T-helper 17 cell (primary cell): ENCODE measurements at regions not wholly inside any gene's neighbourhood (a gene's known extent, or its start where the extent isn't known, plus 50 kb on each side); places are given as distances from the start of the nearest gene placed in this dataset.
"Not testable (repeated sequence)": the region's sequence is repeated elsewhere in the genome, so short reads cannot be mapped to it uniquely, and the experiment has no call there.

ENCODE experiments used
- ATAC-seq: fragments of 150-1000 bp; cut with Tn5 transposase; 2 replicates; pipeline ENCODE4 v1.10.0; 2021; ENCODE audit warnings: mild to moderate bottlenecking, moderate library complexity
- DNase-seq, 3 donors: peaks; one replicate each; pipeline versions ENCODE4 v3.0.0 to v3.0.0-alpha.2; 2020 to 2021
- H3K9me3 ChIP-seq: one replicate; pipeline ENCODE4 v1.7.0; 2013; ENCODE audit warnings: low read length, mild to moderate bottlenecking; ENCODE audit not compliant: control insufficient read depth, poor library complexity, severe bottlenecking
- H3K27ac Mint-ChIP-seq: one replicate; pipeline ENCODE4 v1.8.0; 2022; ENCODE audit warnings: mild to moderate bottlenecking, moderate library complexity, mixed read lengths
- H3K27me3 Mint-ChIP-seq: one replicate; pipeline ENCODE4 v1.8.0; 2022; ENCODE audit warnings: mixed read lengths
- H3K36me3 Mint-ChIP-seq: one replicate; pipeline ENCODE4 v1.8.0; 2022; ENCODE audit warnings: low read depth, mixed read lengths
- H3K4me1 Mint-ChIP-seq: one replicate; pipeline ENCODE4 v1.8.0; 2022; ENCODE audit warnings: mild to moderate bottlenecking, mixed read lengths
- H3K4me3 Mint-ChIP-seq: one replicate; pipeline ENCODE4 v1.8.0; 2022; ENCODE audit warnings: mild to moderate bottlenecking, moderate library complexity, mixed read lengths

DNA sequence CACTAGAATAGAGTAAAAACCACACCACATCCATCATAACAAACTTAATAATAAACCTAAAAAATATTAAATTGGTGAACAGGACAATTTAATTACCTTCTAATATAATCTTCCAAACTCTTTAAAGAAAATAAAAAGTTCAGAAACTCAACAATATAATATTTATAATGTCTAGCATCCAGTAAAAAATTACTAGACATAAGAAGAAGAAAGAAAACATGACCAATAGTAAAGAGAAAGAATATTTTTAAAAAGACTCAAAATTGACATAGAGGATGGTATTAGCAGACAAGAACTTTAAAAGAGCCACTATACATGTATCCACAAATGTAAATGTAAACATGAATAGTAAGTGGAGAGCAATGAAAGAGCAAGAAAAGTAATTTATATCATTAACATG is 388.4 kb downstream of the TFEC start:
- no peaks in the 10 kb centered on the region for H3K4me1 Mint-ChIP-seq
- no peaks in the 10 kb centered on the region for H3K36me3 Mint-ChIP-seq
- DNase-seq (no peak), ATAC-seq (no peak)
- H3K9me3 ChIP-seq = no peaks in the 10 kb centered on the region
- no peaks in the 10 kb centered on the region for H3K27me3 Mint-ChIP-seq
- H3K4me3 Mint-ChIP-seq = no peak overlapping the region
- H3K27ac Mint-ChIP-seq = no peak overlapping the region

DNA sequence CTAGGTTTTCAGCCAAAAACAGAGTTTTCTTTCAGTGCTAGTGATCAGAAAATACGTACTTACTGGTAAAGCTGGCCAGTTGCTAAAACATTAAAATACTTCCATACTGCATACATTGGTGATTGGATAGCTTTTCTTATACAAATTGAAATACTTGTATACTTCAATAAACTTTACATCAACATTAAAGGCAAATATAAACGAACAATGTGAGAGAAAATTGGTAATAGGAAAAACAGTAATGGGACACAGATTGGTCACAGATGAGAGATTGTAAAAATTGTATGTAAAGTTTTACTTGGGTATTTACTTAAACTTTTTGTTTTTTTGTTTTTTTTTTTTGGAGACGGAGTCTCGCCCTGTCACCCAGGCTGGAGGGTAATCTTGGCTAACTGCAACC is 391.7 kb downstream of the TFEC start:
- H3K27me3 Mint-ChIP-seq = no peaks in the 10 kb centered on the region
- no peak overlapping the region for H3K27ac Mint-ChIP-seq
- H3K4me1 Mint-ChIP-seq = no peaks in the 10 kb centered on the region
- H3K9me3 ChIP-seq = no peaks in the 10 kb centered on the region
- ATAC-seq (no peak), DNase-seq (no peak)
- H3K36me3 Mint-ChIP-seq = no peaks in the 10 kb centered on the region
- H3K4me3 Mint-ChIP-seq = no peak overlapping the region

DNA sequence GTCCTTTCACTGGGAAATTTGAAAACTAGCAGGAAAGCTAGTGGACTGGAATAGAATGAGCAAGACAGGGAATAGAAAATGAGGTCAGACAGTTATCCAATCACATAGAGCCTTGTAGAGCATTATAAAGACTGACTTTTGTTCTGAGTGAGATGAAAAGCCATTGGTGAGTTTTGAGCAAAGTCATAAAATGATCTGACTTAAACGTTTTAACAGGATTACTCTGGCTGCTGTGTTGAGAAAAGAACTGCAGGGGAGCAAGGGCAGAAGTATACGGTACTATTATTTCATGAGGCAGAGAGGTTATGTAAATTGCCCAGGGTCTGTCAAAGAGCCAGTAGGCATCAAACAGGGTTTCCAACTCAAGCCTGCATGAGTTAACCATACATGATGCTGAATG is 393.4 kb downstream of the TFEC start:
- ATAC-seq (no peak), DNase-seq (no peak)
- H3K27me3 Mint-ChIP-seq = no peaks in the 10 kb centered on the region
- H3K27ac Mint-ChIP-seq = no peak overlapping the region
- H3K4me3 Mint-ChIP-seq = no peak overlapping the region
- H3K4me1 Mint-ChIP-seq = no peaks in the 10 kb centered on the region
- H3K36me3 Mint-ChIP-seq = no peaks in the 10 kb centered on the region
- H3K9me3 ChIP-seq = no peaks in the 10 kb centered on the region

DNA sequence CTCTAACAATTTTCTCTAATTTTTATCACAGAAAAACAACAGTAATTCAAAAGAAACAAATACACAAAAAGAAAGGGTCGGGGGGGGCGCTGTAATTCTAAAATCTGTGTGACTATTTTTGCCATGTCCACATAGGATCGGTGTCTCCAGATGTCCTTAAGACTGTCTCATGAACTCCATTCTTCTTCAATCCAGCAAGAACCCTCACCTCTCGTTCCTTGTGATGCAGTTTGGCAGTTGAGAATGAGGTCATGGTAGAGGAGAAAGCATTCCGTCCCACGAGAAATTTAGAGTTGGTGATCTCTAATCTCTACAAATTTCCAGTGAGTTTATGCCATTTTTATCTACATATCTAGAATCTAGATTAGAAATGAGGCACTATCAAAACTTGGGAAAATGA is 394.7 kb downstream of the TFEC start:
- ATAC-seq = no peak
- H3K9me3 ChIP-seq = no peaks in the 10 kb centered on the region
- no peaks in the 10 kb centered on the region for H3K27me3 Mint-ChIP-seq
- H3K4me1 Mint-ChIP-seq = no peaks in the 10 kb centered on the region
- no peak for DNase-seq
- H3K36me3 Mint-ChIP-seq = no peaks in the 10 kb centered on the region
- H3K27ac Mint-ChIP-seq = no peak overlapping the region
- H3K4me3 Mint-ChIP-seq = no peak overlapping the region

DNA sequence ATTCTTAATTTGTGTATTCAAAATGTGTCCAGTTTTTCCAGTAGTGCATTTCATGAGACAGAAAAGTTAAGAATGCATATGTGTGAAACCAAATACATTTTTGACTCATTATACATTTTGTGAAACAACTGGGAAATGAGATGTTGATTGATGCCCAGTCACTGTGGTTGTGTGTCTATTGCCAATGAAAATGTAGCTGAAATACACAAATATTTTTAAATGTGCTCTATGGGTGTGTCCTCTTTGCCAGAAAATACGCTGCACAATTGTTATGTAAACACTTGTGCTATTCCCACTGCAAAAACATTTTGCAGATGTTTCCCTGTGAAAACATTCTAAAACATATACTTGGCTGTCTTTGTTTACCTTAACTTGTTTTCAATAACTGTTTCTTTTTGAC is 395.2 kb downstream of the TFEC start:
- H3K27ac Mint-ChIP-seq = no peak overlapping the region
- no peak for ATAC-seq
- H3K4me3 Mint-ChIP-seq = no peak overlapping the region
- H3K9me3 ChIP-seq = no peaks in the 10 kb centered on the region
- no peaks in the 10 kb centered on the region for H3K36me3 Mint-ChIP-seq
- DNase-seq = no peak
- no peaks in the 10 kb centered on the region for H3K4me1 Mint-ChIP-seq
- no peaks in the 10 kb centered on the region for H3K27me3 Mint-ChIP-seq

DNA sequence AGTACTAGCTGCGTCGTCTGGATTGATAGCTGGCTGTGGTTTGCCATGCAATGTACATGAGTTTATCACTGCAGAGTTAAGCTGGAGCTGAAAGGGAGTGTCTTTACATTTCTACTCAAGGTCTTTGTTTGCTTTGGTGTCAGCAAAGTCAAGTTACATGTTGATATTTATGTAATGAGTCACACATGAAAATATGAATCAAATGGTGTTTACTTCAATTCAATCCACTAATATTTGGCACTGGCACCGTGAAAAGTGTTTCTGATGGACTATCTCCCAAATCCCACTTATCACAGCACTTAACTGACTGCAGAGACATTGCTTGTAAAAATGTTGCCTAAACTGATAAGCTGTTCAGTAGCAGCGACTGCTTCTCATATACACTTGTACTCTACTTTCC is 395.9 kb downstream of the TFEC start:
- DNase-seq (no peak), ATAC-seq (no peak)
- Mint-ChIP-seq H3K36me3 (no peaks in the 10 kb centered on the region), H3K4me1 (no peaks in the 10 kb centered on the region), H3K4me3 (no peak overlapping the region), H3K27ac (no peak overlapping the region), H3K27me3 (no peaks in the 10 kb centered on the region)
- no peaks in the 10 kb centered on the region for H3K9me3 ChIP-seq

DNA sequence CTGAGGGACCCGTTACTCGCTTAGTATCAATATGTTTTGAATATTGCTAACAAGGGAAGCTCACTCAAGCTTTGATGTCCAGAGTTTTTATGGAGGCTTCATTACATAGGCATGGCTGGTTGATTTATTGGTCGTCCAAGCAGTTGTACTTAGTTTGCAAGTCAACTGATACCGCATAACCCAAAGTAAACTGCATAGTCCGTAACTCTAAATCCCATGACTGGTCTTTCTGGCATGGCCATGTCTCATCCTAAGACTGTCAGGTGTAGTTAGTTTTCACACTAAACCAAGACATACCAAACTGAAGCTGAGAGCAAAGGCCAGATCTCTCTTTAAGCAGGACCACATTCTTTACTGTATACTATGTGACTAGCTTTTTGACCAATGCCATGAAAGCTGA is 397.9 kb downstream of the TFEC start:
- H3K9me3 ChIP-seq = no peaks in the 10 kb centered on the region
- H3K27me3 Mint-ChIP-seq = no peaks in the 10 kb centered on the region
- DNase-seq = no peak
- no peak overlapping the region for H3K27ac Mint-ChIP-seq
- ATAC-seq = no peak
- no peaks in the 10 kb centered on the region for H3K36me3 Mint-ChIP-seq
- H3K4me3 Mint-ChIP-seq = no peak overlapping the region
- H3K4me1 Mint-ChIP-seq = no peaks in the 10 kb centered on the region

DNA sequence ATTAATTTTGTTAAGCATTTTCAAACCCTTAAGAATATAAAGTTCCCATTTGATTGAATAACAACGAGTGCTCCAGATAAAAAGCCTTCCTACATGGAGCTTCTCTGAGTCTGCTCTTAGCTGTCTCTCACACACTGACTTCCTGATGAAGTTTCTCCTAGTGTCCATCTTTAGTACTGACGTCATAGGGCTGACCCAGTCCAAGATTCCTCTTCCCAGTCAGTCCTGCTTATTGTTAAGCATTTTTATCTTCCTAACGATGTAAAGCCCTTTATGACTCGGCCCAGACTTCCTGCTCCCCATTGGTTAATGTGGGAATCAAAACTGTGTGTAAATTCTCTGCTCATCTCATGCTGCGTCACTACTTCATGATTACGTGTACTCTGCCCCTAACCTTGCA is 398.8 kb downstream of the TFEC start:
- H3K4me1 Mint-ChIP-seq = no peaks in the 10 kb centered on the region
- no peak overlapping the region for H3K4me3 Mint-ChIP-seq
- no peaks in the 10 kb centered on the region for H3K9me3 ChIP-seq
- no peak for ATAC-seq
- H3K27ac Mint-ChIP-seq = no peak overlapping the region
- no peaks in the 10 kb centered on the region for H3K27me3 Mint-ChIP-seq
- no peaks in the 10 kb centered on the region for H3K36me3 Mint-ChIP-seq
- DNase-seq = no peak

DNA sequence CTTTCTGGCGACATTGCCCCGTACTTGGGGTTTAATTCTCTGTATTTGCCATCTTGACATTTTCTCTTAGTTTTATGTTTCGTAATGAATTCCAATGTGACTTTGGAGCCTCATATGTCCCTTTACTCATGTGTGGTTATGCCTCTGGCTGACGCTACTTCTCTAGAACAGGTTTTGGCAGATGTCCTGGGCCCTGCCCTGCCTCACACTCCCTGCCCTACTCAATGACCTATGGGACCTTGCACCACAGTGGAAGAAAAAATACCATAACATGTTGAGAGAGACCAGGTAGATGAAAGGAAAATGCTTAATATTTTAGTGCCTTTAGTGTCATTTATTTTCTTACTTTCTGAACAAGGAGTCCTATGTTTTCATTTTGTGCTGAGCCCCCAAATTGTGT is 400.5 kb downstream of the TFEC start:
- Mint-ChIP-seq H3K36me3 (no peaks in the 10 kb centered on the region), H3K27me3 (no peaks in the 10 kb centered on the region), H3K4me3 (no peak overlapping the region), H3K27ac (no peak overlapping the region), H3K4me1 (no peaks in the 10 kb centered on the region)
- ATAC-seq (no peak), DNase-seq (no peak)
- H3K9me3 ChIP-seq = no peaks in the 10 kb centered on the region

DNA sequence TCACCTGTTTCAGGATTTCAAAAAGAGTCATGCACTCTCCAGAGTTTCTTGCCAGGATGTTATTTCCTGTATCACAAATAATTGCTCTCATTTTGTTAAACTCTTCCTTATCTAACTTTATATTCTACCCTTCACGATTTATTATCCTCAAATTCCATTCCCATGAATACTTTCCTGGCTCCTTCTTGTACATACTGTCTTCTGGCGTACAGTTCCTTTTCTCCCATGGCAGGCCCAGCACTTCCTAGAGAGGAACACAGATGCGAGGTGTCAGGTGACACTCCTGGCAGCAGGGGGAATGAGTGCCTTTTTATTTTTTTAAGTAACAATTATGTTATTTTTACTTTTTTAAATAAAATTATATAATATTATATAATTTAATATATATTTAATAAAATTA is 411.9 kb downstream of the TFEC start:
- no peak for DNase-seq
- Mint-ChIP-seq H3K4me3 (no peak overlapping the region), H3K4me1 (no peaks in the 10 kb centered on the region), H3K36me3 (no peaks in the 10 kb centered on the region), H3K27me3 (no peaks in the 10 kb centered on the region), H3K27ac (no peak overlapping the region)
- H3K9me3 ChIP-seq = no peaks in the 10 kb centered on the region
- ATAC-seq = no peak

DNA sequence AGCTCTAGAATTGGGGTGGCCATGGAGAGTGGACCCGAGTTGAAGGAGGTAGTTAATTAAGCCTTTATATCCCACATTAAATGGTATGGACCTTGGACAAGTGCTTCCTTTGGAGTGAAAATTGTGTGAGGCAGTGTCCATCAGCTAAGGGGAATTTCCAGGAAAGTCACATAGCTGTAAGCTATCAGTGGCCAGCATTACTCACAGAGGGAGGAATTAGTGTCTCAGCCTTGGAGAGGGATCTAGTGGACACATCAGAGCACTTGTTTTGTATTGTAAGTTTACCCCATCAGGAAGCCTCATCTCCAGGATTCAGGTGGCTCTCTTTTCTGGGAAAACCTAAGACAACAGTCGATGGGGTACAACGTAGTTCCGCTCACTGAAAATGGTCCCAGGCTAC is 416.7 kb downstream of the TFEC start:
- Mint-ChIP-seq H3K4me1 (no peaks in the 10 kb centered on the region), H3K4me3 (no peak overlapping the region), H3K27me3 (peaks cover 10% of the 10 kb centered on the region), H3K27ac (no peak overlapping the region), H3K36me3 (no peaks in the 10 kb centered on the region)
- no peaks in the 10 kb centered on the region for H3K9me3 ChIP-seq
- no peak for DNase-seq
- no peak for ATAC-seq

DNA sequence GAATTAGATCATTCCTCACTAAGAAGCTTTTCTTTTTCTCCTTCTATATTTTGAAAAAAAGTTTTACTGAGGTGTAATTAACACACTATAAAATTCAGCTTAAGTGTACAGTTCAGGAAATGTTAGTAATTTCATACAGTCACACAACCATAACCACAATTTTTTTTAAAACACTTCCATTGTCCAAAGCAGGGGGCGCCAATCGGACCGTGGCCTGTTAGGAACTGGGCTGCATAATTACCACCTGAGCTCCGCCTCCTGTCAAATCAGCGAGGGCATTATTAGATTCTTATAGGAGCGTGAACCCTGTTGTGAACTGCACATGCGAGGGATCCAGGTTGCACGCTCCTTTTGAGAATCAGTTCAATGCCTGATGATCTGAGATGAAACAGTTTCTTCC is 427.1 kb downstream of the TFEC start:
- Mint-ChIP-seq H3K27ac (no peak overlapping the region), H3K4me1 (no peaks in the 10 kb centered on the region), H3K4me3 (no peak overlapping the region), H3K27me3 (peaks cover 9% of the 10 kb centered on the region), H3K36me3 (no peaks in the 10 kb centered on the region)
- ATAC-seq (no peak), DNase-seq (no peak)
- H3K9me3 ChIP-seq = no peaks in the 10 kb centered on the region

DNA sequence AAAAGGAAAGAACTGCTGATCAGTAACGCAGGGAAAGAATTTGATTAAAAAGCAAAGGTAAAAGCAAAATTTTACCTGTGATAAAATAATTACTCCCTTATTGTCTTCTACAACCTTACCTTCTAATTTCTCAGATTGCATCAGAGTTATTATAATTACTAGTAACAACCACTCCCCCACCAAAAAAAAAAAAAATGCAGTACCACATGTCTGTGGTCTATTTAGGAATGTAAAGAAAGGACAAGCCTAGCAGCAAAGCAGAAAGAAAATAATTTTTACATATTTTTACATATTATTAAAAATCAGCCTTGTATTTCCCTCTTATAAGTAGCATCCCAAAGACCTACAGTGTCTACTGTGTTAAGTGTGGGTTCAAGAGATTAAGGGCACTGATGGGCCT is 430.4 kb downstream of the TFEC start:
- ATAC-seq (no peak), DNase-seq (no peak)
- Mint-ChIP-seq H3K4me1 (no peaks in the 10 kb centered on the region), H3K36me3 (no peaks in the 10 kb centered on the region), H3K27me3 (no peaks in the 10 kb centered on the region), H3K27ac (no peak overlapping the region), H3K4me3 (no peak overlapping the region)
- no peaks in the 10 kb centered on the region for H3K9me3 ChIP-seq

DNA sequence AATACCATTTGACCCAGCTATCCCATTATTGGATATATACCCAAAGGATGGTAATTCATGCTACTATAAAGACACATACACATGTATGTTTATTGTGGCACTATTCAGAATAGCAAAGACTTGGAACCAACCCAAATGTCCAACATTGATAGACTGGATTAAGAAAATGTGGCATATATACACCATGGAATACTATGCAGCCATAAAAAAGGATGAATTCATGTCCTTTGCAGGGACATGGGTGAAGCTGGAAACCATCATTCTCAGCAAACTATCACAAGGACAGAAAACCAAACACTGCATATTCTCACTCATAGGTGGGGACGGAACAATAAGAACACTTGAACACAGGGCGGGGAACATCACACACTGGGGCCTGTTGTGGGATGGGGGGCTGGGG is 431.4 kb downstream of the TFEC start:
- H3K27ac Mint-ChIP-seq, H3K9me3 ChIP-seq, H3K4me1 Mint-ChIP-seq, H3K4me3 Mint-ChIP-seq, DNase-seq, H3K36me3 Mint-ChIP-seq, H3K27me3 Mint-ChIP-seq, ATAC-seq: not testable (repeated sequence)

DNA sequence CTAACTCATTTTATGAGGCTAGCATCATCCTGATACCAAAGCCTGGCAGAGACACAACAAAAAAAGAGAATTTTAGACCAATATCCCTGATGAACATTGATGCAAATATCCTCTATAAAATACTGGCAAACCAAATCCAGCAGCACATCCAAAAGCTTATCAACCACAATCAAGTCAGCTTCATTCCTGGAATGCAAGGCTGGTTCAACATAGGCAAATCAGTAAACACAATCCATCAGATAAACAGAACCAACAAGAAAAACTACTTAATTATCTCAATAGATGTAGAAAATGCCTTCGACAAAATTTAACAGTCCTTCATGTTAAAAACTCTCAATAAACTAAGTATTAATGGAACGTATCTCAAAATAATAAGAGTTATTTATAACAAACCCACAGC is 433.3 kb downstream of the TFEC start:
- not testable (repeated sequence) for H3K4me3 Mint-ChIP-seq, H3K27ac Mint-ChIP-seq, H3K9me3 ChIP-seq, H3K36me3 Mint-ChIP-seq, DNase-seq, ATAC-seq, H3K27me3 Mint-ChIP-seq, H3K4me1 Mint-ChIP-seq
